ENCODE measurements at regions not wholly inside any gene's neighbourhood (a gene's known extent, or its start where the extent isn't known, plus 50 kb on each side); places are given as distances from the start of the nearest gene placed in this dataset.

DNA sequence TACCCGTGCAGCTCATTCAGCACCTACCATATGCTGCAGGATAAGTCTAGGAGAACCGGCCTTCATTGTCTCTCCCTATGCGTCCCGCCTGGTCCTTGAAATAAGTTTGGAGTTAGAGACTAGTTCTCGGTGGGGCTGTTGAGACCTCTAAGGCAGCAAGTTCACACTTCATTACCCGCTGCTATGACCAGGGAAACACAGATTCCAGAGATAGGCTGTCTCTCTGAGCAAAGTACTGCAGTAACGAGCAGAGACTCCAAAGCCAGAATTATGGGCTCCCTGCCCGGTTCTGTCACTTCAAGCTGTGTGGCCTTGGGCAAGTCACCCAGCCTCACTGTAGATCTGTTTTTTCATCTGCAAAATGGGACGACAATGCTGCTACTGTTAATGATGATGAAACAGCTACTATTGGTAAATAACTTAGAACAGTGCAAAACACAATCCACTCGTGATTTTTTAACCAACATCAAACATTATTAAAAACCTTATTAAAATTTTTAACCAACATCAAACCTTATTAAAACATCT, 184.1 kb downstream of the USP12 start:
- TF ChIP-seq TAF1 (IDR thresholded peaks at IDR 0.05; ENCODE audit: borderline replicate concordance, low read depth, low read length) (no peak), POLR2A (IDR thresholded peaks at IDR 0.05; ENCODE audit: low read depth, low read length) (no peak)

Data from GM12892 (cell line).